WTC11 (cell line): ENCODE measurements at regions not wholly inside any gene's neighbourhood (a gene's known extent, or its start where the extent isn't known, plus 50 kb on each side); places are given as distances from the start of the nearest gene placed in this dataset.

Experiments
- CREM ChIP-seq: sonication (generic); formaldehyde crosslinking; IDR thresholded peaks from 2 replicates; pipeline ENCODE4 v1.8.1; 2022; ENCODE audit warnings: mild to moderate bottlenecking, missing genetic modification reagents, moderate library complexity
- FOXJ3 ChIP-seq: sonication (generic); formaldehyde crosslinking; IDR thresholded peaks from 2 replicates; pipeline ENCODE4 v1.9.0; 2021; ENCODE audit warnings: missing genetic modification reagents, mild to moderate bottlenecking, borderline replicate concordance
- NFYB ChIP-seq: sonication (generic); formaldehyde crosslinking; conservative IDR thresholded peaks from 2 replicates; pipeline ENCODE4 v1.8.0; 2022; ENCODE audit warnings: low read depth, missing genetic modification reagents

DNA sequence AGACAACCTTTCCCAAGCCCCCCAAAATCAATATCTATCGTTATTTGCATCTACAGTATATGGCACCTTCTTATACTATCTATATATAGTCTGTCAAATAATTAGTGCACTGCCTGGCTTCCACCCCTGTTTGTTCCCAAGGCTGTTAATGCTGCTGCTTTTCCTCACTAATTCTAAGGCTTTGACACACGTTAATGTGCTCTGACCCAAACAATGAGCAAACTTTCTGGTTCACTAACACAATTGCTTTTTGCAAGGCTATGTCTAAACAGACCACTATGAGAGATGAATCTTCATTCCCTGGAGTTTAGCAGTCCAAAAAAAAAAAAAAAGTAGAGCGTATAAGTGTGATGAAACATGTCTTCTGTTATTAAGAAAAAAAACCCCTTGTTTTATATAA is 360.9 kb upstream of the AGA start:
- TF ChIP-seq FOXJ3 (CRISPR knock-in tag) (no peak), CREM (CRISPR knock-in tag) (no peak), NFYB (CRISPR knock-in tag) (no peak)
